ENCODE measurements at regions not wholly inside any gene's neighbourhood (a gene's known extent, or its start where the extent isn't known, plus 50 kb on each side); places are given as distances from the start of the nearest gene placed in this dataset.

- TF ChIP-seq CTCF (IDR thresholded peaks at IDR 0.05) (no peak), POLR2A (IDR thresholded peaks at IDR 0.05) (no peak), EP300 (IDR thresholded peaks at IDR 0.05) (no peak)
Measured at GRCh38 chr5:114001076-114001475, 360.8 kb upstream of the KCNN2 start.
